GM18499 (cell line): ENCODE measurements at regions not wholly inside any gene's neighbourhood (a gene's known extent, or its start where the extent isn't known, plus 50 kb on each side); places are given as distances from the start of the nearest gene placed in this dataset.
"Not testable (repeated sequence)": the region's sequence is repeated elsewhere in the genome, so short reads cannot be mapped to it uniquely, and the experiment has no call there.

Experiments used
- ATAC-seq: cut with Tn5 transposase; IDR thresholded peaks from one replicate; pipeline ENCODE4 v1.9.1; 2021; ENCODE audit warnings: moderate number of reproducible peaks; ENCODE audit not compliant: insufficient read depth, unreplicated experiment

- no peak for ATAC-seq
These were observed 1104.8 kb upstream of the COX7C start for GRCh38 chr5:85512896-85513295.

GRCh38 chr5:85515588-85515987 lies 1102.2 kb upstream of the COX7C start:
- ATAC-seq, result no peak

GRCh38 chr5:85517386-85517785 lies 1100.4 kb upstream of the COX7C start:
- no peak for ATAC-seq

GRCh38 chr5:85533341-85534047 lies 1084.2 kb upstream of the COX7C start:
- ATAC-seq, result no peak

- no peak for ATAC-seq
These were observed 1079.4 kb upstream of the COX7C start for GRCh38 chr5:85538362-85538761.

- ATAC-seq, result no peak
These were observed 1072.6 kb upstream of the COX7C start for GRCh38 chr5:85545129-85545528.

- no peak for ATAC-seq
These were observed 1068.5 kb upstream of the COX7C start for GRCh38 chr5:85549229-85549628.

- no peak for ATAC-seq
These were observed 1067.7 kb upstream of the COX7C start for GRCh38 chr5:85549836-85550599.

GRCh38 chr5:85556464-85556863 lies 1061.3 kb upstream of the COX7C start:
- ATAC-seq, result no peak

GRCh38 chr5:85576666-85577065 lies 1041.1 kb upstream of the COX7C start:
- no peak for ATAC-seq

GRCh38 chr5:85587806-85588205 lies 1029.9 kb upstream of the COX7C start:
- not testable (repeated sequence) for ATAC-seq

GRCh38 chr5:85588268-85588667 lies 1029.5 kb upstream of the COX7C start:
- not testable (repeated sequence) for ATAC-seq

GRCh38 chr5:85590764-85591163 lies 1027.0 kb upstream of the COX7C start:
- ATAC-seq, result no peak

- ATAC-seq, result no peak
These were observed 1026.4 kb upstream of the COX7C start for GRCh38 chr5:85591311-85591710.

GRCh38 chr5:85602843-85603242 lies 1014.9 kb upstream of the COX7C start:
- no peak for ATAC-seq

GRCh38 chr5:85604378-85604777 lies 1013.4 kb upstream of the COX7C start:
- ATAC-seq, result no peak

GRCh38 chr5:85604786-85605185 lies 1013.0 kb upstream of the COX7C start:
- no peak for ATAC-seq

GRCh38 chr5:85605381-85605780 lies 1012.4 kb upstream of the COX7C start:
- no peak for ATAC-seq

- no peak for ATAC-seq
These were observed 1003.3 kb upstream of the COX7C start for GRCh38 chr5:85614489-85614888.

- ATAC-seq, result no peak
These were observed 996.1 kb upstream of the COX7C start for GRCh38 chr5:85621668-85622067.

- no peak for ATAC-seq
These were observed 989.6 kb upstream of the COX7C start for GRCh38 chr5:85628153-85628552.
